ENCODE measurements at regions not wholly inside any gene's neighbourhood (a gene's known extent, or its start where the extent isn't known, plus 50 kb on each side); places are given as distances from the start of the nearest gene placed in this dataset.
"Not testable (repeated sequence)": the region's sequence is repeated elsewhere in the genome, so short reads cannot be mapped to it uniquely, and the experiment has no call there.

DNA sequence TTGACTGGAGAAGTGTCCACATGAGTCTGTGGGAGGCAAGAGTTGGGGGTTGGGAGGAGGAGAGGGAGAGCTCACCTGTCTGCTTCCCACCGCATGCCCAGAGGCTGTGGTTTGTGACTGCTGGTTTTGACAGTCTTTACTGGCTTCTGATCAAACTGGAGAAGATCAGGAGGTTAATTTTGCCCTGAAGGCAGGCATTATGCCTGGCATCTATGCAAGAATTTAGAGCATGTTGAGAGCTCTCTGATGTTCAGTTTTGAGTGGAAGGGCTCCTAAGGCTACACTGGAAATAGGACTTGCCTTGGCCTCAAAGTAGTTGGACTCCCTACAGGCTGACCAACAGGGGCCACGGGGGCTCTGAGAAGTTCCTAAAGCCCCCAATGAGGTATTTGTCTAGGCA lies 101.6 kb downstream of the TLR5 start:
- no peak for DNase-seq (ENCODE audit: extremely low spot score, unreplicated experiment)
- H3K9me3 Mint-ChIP-seq: peaks cover 8% of the 10 kb centered on the region
- no peak overlapping the region for H3K4me3 Mint-ChIP-seq
- H3K27ac Mint-ChIP-seq: no peak overlapping the region
- H3K27me3 Mint-ChIP-seq: peaks cover 16% of the 10 kb centered on the region
- no peaks in the 10 kb centered on the region for H3K4me1 Mint-ChIP-seq (ENCODE audit: unreplicated experiment)
- no peaks in the 10 kb centered on the region for H3K36me3 Mint-ChIP-seq
- TF ChIP-seq CTCF (conservative IDR thresholded peaks at IDR 0.05): no peak

GRCh38 chr1:223045164-223045957 lies 97.7 kb downstream of the TLR5 start:
- no peak for DNase-seq (ENCODE audit: extremely low spot score, unreplicated experiment)
- no peaks in the 10 kb centered on the region for H3K4me1 Mint-ChIP-seq (ENCODE audit: unreplicated experiment)
- H3K4me3 Mint-ChIP-seq: no peak overlapping the region
- no peak for TF ChIP-seq CTCF (conservative IDR thresholded peaks at IDR 0.05)
- peaks cover 3% of the 10 kb centered on the region for H3K27me3 Mint-ChIP-seq
- H3K9me3 Mint-ChIP-seq: peaks cover 18% of the 10 kb centered on the region
- H3K36me3 Mint-ChIP-seq: no peaks in the 10 kb centered on the region
- H3K27ac Mint-ChIP-seq: no peak overlapping the region

- DNase-seq (ENCODE audit: extremely low spot score, unreplicated experiment): no peak
Observed at GRCh38 chr1:223046011-223046410, 97.0 kb downstream of the TLR5 start.

DNA sequence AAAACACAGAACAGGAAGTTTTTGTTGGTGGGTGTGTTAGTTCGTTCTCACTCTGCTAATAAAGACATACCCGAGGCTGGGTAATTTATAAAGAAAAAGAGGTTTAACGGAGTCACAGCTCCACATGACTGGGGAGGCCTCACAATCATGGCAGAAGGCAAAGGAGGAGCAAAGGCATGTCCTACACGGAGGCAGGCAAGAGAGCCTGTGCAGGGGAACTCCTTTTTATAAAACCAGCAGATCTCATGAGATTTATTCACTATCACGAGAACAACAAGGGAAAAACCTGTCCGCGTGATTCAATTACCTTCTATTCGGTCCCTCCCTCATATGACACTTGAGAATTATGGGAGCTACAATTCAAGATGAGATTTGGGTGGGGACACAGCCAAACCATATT lies 96.6 kb downstream of the TLR5 start:
- not testable (repeated sequence) for H3K36me3 Mint-ChIP-seq; DNase-seq (ENCODE audit: extremely low spot score, unreplicated experiment); H3K4me1 Mint-ChIP-seq (ENCODE audit: unreplicated experiment); H3K27ac Mint-ChIP-seq; H3K4me3 Mint-ChIP-seq; H3K27me3 Mint-ChIP-seq
- peaks cover 18% of the 10 kb centered on the region for H3K9me3 Mint-ChIP-seq

More at GRCh38 chr1:223046011-223046410, 97.0 kb downstream of the TLR5 start:
- Mint-ChIP-seq H3K27ac (no peak overlapping the region), H3K4me3 (no peak overlapping the region), H3K9me3 (peaks cover 18% of the 10 kb centered on the region), H3K4me1 (ENCODE audit: unreplicated experiment) (no peaks in the 10 kb centered on the region), H3K36me3 (no peaks in the 10 kb centered on the region), H3K27me3 (peaks cover 2% of the 10 kb centered on the region)
- TF ChIP-seq CTCF (conservative IDR thresholded peaks at IDR 0.05): no peak

DNA sequence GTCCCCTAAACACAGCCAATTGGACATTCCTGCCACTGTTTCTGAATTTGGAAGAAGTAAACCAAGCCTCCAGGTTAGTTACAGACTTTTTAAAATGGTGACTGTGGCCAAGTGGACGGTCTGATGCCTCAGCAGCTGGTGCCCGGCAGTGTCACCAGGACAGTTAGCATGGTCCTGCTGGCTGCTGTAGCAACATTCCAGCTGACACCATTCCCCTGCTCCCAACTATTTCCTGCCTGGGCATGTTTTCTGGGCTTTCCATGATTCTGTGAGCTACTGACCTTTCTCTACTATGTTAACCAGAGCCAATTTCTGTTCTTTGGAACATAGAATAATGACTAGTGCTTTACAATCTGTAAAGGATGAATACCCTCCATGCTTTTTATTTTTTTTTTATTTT lies 95.0 kb downstream of the TLR5 start:
- Mint-ChIP-seq H3K27me3 (no peaks in the 10 kb centered on the region), H3K36me3 (no peaks in the 10 kb centered on the region), H3K4me1 (ENCODE audit: unreplicated experiment) (no peaks in the 10 kb centered on the region), H3K27ac (no peak overlapping the region), H3K4me3 (no peak overlapping the region), H3K9me3 (peaks cover 18% of the 10 kb centered on the region)
- DNase-seq (ENCODE audit: extremely low spot score, unreplicated experiment): no peak
- TF ChIP-seq CTCF (conservative IDR thresholded peaks at IDR 0.05): no peak

DNA sequence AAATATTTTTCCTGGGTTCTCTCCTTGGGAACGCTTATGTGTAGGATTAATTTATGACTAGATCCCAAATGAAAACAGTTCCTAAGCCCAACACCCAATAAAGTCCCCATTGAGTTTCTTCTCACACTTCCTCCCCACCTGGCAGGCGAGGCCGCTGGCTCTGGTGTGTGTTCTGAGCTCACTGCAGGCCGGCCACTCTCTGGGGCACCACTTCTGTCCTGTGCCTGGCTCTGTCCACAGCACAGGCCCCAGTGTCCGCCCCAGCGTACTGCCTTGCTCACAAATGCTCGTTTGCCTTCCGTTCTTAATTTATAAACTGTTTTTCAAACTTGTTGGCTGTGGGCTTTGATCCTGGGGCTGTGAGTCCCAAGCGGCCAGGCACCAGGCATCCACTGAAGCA lies 90.6 kb downstream of the TLR5 start:
- DNase-seq (ENCODE audit: extremely low spot score, unreplicated experiment): no peak
- no peak for TF ChIP-seq CTCF (conservative IDR thresholded peaks at IDR 0.05)
- no peak overlapping the region for H3K27ac Mint-ChIP-seq
- no peaks in the 10 kb centered on the region for H3K36me3 Mint-ChIP-seq
- peaks cover 6% of the 10 kb centered on the region for H3K9me3 Mint-ChIP-seq
- H3K4me3 Mint-ChIP-seq: no peak overlapping the region
- no peaks in the 10 kb centered on the region for H3K27me3 Mint-ChIP-seq
- H3K4me1 Mint-ChIP-seq (ENCODE audit: unreplicated experiment): no peaks in the 10 kb centered on the region

Measured in type B pancreatic cell (in vitro differentiated cells).